ENCODE measurements at regions not wholly inside any gene's neighbourhood (a gene's known extent, or its start where the extent isn't known, plus 50 kb on each side); places are given as distances from the start of the nearest gene placed in this dataset.

DNA sequence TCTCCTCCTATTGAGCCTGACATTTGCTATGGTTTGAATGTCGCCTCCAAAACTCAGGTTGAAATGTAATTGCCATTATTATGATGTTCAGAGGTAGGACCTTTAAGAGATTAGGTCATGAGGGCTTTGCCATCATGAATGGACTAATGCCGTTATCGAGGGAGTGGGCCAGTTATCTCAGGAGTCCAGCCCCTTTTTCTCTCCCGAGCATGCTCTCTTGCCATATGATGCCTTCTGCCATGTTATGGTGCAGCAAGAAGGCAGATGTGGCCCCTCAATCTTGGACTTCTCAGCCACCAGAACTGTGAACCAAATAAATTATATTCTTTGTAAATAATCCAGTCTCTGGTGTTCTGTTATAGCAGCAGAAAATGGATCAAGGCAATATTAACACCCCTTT is 323.5 kb downstream of the RRAGC start:
- TF ChIP-seq POLR2AphosphoS5 (IDR thresholded peaks at IDR 0.05; ENCODE audit: low read depth, low read length) (no peak), SIN3A (IDR thresholded peaks at IDR 0.05; ENCODE audit: borderline replicate concordance, insufficient read depth, low read length) (no peak), TAF1 (IDR thresholded peaks at IDR 0.05; ENCODE audit: borderline replicate concordance, insufficient read depth, low read length) (no peak)
- TF ChIP-seq, protein P1, sequence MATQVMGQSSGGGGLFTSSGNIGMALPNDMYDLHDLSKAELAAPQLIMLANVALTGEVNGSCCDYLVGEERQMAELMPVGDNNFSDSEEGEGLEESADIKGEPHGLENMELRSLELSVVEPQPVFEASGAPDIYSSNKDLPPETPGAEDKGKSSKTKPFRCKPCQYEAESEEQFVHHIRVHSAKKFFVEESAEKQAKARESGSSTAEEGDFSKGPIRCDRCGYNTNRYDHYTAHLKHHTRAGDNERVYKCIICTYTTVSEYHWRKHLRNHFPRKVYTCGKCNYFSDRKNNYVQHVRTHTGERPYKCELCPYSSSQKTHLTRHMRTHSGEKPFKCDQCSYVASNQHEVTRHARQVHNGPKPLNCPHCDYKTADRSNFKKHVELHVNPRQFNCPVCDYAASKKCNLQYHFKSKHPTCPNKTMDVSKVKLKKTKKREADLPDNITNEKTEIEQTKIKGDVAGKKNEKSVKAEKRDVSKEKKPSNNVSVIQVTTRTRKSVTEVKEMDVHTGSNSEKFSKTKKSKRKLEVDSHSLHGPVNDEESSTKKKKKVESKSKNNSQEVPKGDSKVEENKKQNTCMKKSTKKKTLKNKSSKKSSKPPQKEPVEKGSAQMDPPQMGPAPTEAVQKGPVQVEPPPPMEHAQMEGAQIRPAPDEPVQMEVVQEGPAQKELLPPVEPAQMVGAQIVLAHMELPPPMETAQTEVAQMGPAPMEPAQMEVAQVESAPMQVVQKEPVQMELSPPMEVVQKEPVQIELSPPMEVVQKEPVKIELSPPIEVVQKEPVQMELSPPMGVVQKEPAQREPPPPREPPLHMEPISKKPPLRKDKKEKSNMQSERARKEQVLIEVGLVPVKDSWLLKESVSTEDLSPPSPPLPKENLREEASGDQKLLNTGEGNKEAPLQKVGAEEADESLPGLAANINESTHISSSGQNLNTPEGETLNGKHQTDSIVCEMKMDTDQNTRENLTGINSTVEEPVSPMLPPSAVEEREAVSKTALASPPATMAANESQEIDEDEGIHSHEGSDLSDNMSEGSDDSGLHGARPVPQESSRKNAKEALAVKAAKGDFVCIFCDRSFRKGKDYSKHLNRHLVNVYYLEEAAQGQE (IDR thresholded peaks at IDR 0.05; ENCODE audit: insufficient read depth in 1 of 2, low read depth in 2 of 2, low read length in 2 of 2): no peak

Measured in PFSK-1 (cell line).